BJ (cell line): ENCODE measurements at regions not wholly inside any gene's neighbourhood (a gene's known extent, or its start where the extent isn't known, plus 50 kb on each side); places are given as distances from the start of the nearest gene placed in this dataset.
"Not testable (repeated sequence)": the region's sequence is repeated elsewhere in the genome, so short reads cannot be mapped to it uniquely, and the experiment has no call there.

Source experiments
- CTCF ChIA-PET: fragments of 350-600 bp; formaldehyde crosslinking; extraction: SDS; loops from one replicate; lab custom pipeline; 2021; ENCODE audit warnings: antibody characterized with exemption, inconsistent platforms; lab: Yijun Ruan, JAX
- POLR2A ChIA-PET: fragments of 300-600 bp; sonication (Branson Sonifier 250); formaldehyde crosslinking; extraction: SDS; loops from one replicate; lab custom pipeline; 2021; ENCODE audit warnings: antibody characterized with exemption; lab: Charles Lee
- DNase-seq: peaks from one replicate; pipeline ENCODE4 v3.0.0-alpha.2; 2011; ENCODE audit warnings: low read depth
- H3K27me3 ChIP-seq: 2 replicates; pipeline ENCODE4 v1.6.0; 2011; ENCODE audit warnings: low read length; ENCODE audit not compliant: control insufficient read depth, insufficient read depth
- H3K36me3 ChIP-seq: 2 replicates; pipeline ENCODE4 v1.5.1; 2011; ENCODE audit warnings: low read length; ENCODE audit not compliant: control insufficient read depth, insufficient read depth
- H3K4me3 ChIP-seq: 2 replicates; pipeline ENCODE4 v1.5.1; 2011; ENCODE audit warnings: low read depth, mild to moderate bottlenecking, control low read depth, low read length
- CTCF ChIP-seq: IDR thresholded peaks from 2 replicates; pipeline ENCODE4 v1.5.1; 2011; ENCODE audit warnings: low read depth, mild to moderate bottlenecking, control low read depth, inconsistent platforms, low read length, moderate library complexity; ENCODE audit not compliant: insufficient read depth

GRCh38 chr22:19606332-19607191 is 82.4 kb upstream of the CLDN5 start:
- DNase-seq: no peak
- peaks cover 23% of the 10 kb centered on the region for H3K27me3 ChIP-seq
- ChIA-PET CTCF (interaction anchor here (1.8 kb wide), 1 partner anchor 22 kb away, joined by 5 read pairs; no protein-coding TSS in a partner anchor), POLR2A (no interaction called here)
- H3K4me3 ChIP-seq: no peak overlapping the region
- no peaks in the 10 kb centered on the region for H3K36me3 ChIP-seq
- no peak for TF ChIP-seq CTCF

GRCh38 chr22:19607192-19608002 is 83.2 kb upstream of the CLDN5 start:
- ChIA-PET CTCF (interaction anchor here (1.0 to 1.2 kb wide), 2 partner anchors 22 to 23 kb away, joined by 3 to 4 read pairs; no protein-coding TSS in a partner anchor), POLR2A (no interaction called here)
- H3K27me3 ChIP-seq: peaks cover 25% of the 10 kb centered on the region
- DNase-seq: no peak
- no peak for TF ChIP-seq CTCF
- H3K4me3 ChIP-seq: no peak overlapping the region
- H3K36me3 ChIP-seq: no peaks in the 10 kb centered on the region

- ChIA-PET CTCF (interaction anchor here (1.0 to 1.2 kb wide), 2 partner anchors 22 kb away, joined by 3 to 4 read pairs; no protein-coding TSS in a partner anchor), POLR2A (no interaction called here)
- Histone ChIP-seq H3K4me3 (no peak overlapping the region), H3K36me3 (no peaks in the 10 kb centered on the region), H3K27me3 (peaks cover 25% of the 10 kb centered on the region)
- no peak for DNase-seq
- no peak for TF ChIP-seq CTCF
Measured at GRCh38 chr22:19608003-19608690, 83.9 kb upstream of the CLDN5 start.

- peaks cover 24% of the 10 kb centered on the region for H3K27me3 ChIP-seq
- POLR2A ChIA-PET, H3K36me3 ChIP-seq, H3K4me3 ChIP-seq, DNase-seq: not testable (repeated sequence)
- CTCF ChIA-PET: interaction anchor here (1.4 kb wide), 1 partner anchor 18 kb away, joined by 3 read pairs; no protein-coding TSS in a partner anchor
Measured at GRCh38 chr22:19609753-19610152, 85.5 kb upstream of the CLDN5 start.

GRCh38 chr22:19610518-19611253 is 86.5 kb upstream of the CLDN5 start:
- ChIA-PET POLR2A (no interaction called here), CTCF (interaction anchor here (0.6 to 1.4 kb wide), 2 partner anchors 19 to 94 kb away, joined by 3 read pairs; no protein-coding TSS in a partner anchor)
- DNase-seq: no peak
- H3K36me3 ChIP-seq: no peaks in the 10 kb centered on the region
- no peak overlapping the region for H3K4me3 ChIP-seq
- no peak for TF ChIP-seq CTCF
- peaks cover 25% of the 10 kb centered on the region for H3K27me3 ChIP-seq
